Islet of Langerhans (tissue), 1 donor: ENCODE measurements at regions not wholly inside any gene's neighbourhood (a gene's known extent, or its start where the extent isn't known, plus 50 kb on each side); places are given as distances from the start of the nearest gene placed in this dataset.

ENCODE experiments used
- FAIRE-seq: peaks from one replicate; lab custom pipeline; 2011; peaks lifted over from hg19 to GRCh38; lab: Jason Lieb, UNC

DNA sequence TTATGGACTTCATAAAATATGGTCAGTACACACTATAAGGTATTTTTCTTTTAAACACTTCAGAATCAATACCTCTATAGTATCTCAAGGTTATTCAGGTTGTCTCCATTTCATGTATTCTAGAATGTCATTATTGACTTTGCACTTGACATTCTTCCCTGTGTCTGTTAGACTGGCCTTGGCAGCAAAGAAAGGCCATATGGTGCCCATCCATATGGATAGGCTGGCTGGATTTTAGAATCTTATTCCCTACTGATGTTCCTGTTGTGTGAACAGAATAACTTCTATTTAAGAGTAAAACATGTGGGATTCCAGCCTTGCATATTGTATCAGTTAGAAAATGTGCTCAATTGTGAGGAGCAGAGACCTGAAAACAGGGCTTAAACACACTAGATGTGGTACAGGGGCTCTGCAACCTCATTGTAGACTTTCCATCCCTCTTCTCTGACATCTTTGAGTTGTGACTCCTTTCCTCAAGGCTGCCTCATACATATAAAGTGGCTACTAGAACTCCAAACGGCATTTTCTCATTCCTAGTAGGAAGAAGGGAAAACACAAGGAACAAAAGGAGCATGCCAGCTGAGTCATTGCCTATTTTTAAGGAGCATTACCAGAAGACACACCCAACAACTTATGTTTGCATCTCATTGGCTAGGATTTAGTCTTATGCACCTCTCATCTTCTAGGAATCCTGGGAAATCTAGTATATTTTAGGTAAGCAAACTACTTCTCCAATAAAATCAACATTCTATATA lies 221.2 kb upstream of the TMPO start:
- FAIRE-seq, result no peak

DNA sequence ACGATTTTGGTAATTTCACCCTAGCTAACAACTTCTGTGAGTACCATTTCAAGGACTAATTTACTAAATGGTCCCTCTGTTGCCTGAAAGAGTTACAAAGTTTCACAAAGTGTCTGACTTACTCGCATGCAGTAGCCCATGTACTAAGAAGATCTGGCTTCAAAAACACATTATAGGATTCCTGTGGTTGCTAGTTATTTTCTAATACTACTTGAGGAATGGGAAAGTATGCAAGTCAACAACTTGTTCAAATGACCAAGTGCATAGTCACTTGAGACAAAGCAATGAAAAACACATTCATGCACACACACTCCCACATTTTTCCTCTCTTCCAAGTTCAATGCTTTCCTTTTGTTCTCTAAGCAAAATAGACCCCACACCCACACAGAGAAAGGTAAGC lies 219.7 kb upstream of the TMPO start:
- FAIRE-seq, result no peak

DNA sequence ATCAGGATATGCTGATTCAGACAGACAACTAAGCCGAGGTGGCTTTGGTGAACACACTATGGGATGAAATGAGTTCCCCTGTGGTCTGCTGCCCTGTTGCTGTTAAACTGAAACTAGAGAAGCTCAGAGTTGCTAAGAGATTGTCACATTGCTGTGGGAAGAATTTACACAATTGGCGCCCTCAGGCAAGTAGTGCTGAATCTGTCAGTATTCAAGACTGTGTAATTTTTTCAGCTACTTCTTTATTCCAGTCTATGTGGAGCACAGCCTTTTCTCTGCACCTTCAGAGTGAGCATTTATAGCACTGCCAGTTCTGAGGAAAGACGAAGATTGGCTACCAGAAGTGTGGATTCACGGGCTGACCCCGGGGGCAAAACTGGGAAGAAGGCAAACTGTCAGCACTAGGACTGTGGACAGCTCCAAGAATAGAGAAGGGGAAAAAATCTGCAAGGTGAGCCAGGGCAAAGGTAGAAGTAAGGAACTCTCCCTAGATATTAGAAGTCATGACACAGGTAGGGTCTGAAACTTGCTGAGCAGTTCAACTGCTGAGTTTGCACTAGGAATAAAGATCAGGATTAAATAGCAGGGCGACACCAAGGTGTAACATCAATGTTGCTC lies 218.8 kb upstream of the TMPO start:
- no peak for FAIRE-seq

DNA sequence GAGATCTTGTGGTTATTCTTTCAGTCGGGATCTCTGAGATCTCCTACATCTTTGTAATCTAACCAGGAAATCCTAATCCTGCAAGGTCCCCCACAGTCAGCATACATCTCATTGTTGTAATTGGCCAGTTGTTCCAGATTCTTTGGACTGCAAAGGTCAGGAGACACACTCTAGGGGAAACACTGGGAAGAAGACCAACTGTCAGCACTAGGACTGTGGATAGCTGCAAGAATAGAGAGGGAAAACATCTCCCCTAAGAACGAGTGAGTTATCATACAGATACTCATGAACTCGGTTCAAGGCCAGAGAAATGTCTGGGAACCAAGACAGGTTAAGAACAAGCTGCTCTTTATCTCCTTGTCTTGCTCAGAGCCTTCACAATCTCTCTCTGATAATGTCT lies 217.9 kb upstream of the TMPO start:
- FAIRE-seq, result no peak

DNA sequence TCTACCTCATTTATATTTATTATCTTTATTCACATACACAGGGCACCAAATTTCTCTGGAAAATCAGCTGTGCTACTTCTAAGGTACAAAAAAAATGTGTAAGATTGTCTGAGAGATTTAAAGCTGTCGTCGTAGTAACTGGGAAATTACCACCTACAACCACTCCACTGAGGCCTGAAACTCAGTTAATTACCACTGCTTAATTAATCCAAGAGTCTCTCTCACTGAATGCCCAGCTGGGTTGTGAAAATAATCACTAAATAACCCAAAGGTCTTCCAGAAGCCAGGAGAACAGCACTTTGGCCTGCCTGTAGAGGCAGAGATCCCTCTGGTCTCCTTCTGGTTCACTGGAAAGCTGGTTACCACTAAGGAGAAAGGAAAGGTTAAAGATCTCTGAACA lies 207.2 kb upstream of the TMPO start:
- no peak for FAIRE-seq

DNA sequence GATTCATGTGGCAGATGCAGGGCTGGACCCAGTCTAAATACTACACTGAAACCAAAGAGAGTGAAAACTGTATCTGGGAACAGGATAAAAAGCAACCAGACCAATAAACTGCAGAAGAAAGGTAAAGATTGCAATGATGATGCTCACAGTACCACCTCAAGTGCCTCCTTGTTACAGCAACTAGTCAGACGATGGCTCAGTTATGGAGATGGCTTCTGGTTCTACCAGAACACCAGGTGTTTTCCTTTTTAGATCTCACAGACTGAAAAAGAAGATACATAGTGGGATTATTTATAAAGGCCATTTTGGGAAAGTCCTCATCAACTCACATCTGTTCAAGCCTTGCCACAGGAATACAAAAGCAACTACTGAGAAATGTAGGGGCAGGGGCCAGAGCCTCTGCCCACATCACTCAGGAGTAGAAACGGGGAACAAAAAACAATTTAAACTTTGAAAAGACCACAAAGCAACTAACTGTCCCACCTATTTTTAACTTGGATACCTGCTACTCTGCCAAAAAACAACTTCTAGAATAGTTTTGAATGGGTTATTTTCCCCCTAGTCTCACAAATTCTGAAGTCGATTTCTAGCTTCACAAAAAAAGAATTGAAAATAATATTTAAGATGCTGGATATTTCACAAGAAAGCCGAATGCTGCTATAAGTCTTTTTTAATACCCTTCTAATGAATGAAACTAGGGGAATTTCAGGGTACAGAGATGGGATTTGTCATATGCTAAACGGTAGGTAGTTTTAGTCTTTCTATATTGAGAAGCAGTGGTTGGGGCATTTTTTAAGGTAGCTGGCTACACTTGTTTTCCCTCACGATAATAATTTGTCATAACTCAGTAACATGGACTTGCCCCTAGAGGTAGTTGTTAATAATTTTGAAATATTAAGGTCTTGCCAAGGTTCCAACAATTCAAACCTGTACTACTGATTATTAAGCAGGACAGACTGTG lies 197.2 kb upstream of the TMPO start:
- no peak for FAIRE-seq

DNA sequence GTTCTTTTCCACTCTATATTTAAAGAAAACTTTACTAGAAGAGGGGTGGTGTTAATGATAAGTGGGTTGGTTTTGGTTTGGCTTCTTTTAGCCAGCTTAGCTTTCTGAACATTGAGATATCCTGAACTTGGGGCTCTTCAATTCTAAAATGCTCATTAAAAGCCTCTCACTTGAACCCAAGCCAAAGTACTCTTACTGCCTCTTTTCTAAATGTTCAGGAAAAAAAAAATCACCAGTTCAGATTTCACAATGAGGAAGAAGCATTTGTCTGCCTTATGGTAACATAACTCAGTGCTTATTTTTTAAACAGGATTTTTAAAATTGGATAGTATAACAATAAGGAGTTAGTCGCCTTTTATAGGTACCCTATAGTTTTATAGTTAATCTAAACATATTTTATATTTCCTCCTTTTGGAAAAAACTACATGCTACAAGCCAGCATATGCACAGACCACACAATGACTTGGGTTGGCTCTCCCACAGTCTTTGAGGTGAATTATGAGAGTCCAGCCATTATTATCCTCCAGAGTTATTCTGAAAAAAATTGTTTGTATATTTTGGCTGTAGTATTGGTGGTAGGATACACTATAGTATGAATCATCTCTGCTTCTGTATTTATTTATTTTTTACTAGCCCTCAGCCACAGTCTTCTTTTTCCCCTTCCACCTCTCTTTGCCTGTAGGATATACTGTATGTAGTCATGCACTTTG lies 195.5 kb upstream of the TMPO start:
- FAIRE-seq, result no peak

DNA sequence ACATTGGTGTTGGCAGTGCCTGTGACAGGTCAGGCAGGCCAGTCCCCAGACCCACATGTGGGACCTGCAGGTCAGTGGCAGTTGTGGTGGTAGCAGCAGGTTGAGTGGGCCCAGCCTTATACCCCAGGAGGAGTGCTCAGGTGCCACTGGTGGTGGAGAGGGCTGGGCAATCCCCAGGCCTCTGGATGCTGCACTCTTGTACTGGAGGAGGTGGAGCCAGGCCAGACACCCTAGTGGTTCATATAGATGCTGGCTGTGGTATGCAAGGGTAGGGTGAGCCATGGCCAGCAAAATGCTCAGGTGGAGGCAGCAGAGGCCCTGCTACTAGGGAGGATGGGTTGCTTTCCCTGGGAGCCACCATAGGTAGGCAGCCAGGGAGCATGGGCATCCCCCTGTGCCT lies 190.4 kb upstream of the TMPO start:
- FAIRE-seq, result no peak

DNA sequence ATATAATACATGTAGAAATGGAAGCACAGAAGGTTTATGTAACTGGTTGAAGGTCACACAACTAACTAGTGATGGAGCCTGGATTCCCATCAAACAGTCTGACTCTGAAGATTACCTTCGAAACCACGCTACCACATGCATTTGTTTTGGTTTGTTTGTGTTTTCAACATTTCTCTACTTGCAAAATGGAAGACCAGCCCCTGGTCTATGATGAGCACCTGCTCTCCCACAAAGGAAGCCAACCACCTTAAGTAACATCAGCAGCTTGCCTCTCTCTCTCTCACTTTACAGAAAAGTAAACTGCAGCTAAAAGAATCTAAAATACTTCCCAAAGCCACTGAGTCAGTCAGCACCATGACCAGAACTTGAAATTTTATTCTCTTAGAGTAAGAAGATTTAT lies 186.9 kb upstream of the TMPO start:
- no peak for FAIRE-seq

DNA sequence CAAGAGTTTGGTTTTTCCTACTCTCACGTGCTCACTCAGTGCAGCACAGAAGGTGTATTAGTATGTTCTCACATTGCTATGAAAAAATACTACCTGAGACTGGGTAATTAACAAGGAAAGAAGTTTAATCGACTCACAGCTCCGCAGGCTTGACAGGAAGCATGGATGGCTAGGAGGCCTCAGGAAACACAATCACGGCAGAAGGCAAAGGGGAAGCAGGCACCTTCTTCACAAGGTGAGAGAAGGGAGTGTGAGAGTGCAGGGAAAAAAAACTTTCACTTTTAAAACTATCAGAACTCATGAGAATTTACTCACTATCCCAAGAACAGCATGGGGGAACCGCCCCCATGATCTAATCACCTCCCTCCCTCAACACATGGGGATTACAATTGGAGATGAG lies 185.8 kb upstream of the TMPO start:
- FAIRE-seq, result no peak

DNA sequence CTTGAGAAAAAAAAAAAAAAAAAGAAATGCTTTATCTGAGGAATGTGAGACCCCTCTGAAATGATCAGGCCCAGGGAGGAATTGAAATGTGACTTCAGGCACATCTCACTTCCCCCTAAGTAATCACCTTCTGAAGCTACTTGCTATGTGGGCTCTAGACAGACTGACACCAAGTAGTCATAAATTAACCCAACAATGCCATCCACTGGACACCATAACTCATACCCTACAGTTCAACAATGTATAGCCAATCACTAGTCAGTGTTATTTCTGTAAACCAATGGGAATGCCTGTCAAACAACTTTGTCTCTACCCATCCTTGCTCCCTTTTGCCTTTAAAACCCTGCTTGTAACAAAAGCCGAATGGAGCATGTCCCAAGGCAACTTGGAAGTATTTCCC lies 182.7 kb upstream of the TMPO start:
- no peak for FAIRE-seq

DNA sequence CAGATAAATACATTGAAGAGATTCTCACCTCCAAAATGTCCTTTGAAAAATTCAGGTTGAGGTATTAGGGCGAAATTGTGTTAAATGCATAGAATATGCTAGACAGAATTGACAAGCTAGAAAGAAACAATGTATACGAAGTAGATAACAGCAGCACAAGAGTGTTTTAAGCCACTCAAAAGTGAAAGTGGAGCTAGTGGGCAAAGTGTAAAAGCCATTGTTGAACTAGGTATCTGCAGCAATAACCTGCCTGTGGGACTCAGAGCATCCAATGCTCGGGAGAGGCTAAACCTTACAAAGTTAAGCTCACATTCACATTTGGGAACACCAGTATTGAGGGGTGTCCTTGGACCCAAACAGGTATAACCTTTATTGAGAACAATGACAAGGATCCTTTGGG lies 180.6 kb upstream of the TMPO start:
- FAIRE-seq, result no peak

DNA sequence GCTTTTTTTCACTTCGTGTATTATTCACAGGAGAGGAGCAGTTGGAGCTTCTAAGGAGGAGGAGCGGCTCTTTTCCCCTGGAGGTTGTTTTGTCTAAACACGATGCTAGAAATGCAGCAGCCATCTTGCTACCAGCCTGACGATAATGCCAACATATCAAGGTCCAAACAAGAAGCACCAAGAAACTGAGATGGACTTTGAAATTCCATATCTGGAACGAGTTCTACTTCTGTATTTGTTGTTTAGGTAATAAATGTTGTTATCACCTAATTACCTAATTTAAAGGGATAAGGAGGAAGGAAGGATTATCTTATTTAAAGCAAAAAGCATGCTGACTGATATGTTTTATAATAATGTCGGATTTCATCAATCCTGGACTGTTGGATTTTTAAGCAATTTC lies 174.4 kb upstream of the TMPO start:
- no peak for FAIRE-seq

DNA sequence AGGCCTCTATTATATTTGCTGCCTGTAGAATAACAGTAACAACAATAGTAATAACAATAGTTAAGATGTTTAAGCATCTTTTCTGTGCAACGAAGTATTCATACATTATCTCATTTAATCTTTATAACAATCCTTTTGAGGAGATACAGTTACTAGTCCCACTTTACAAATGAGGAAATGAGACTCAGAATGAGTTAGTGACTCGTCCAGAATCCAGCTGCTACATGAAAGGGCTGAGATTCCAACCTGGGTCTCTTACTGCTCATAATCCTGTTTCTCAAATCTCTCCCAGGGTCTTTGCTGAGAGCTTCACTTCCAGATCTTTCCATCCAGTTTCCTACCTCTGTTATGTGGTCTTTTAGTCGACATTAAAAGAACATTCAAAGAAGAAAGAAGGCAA lies 173.7 kb upstream of the TMPO start:
- FAIRE-seq, result no peak

DNA sequence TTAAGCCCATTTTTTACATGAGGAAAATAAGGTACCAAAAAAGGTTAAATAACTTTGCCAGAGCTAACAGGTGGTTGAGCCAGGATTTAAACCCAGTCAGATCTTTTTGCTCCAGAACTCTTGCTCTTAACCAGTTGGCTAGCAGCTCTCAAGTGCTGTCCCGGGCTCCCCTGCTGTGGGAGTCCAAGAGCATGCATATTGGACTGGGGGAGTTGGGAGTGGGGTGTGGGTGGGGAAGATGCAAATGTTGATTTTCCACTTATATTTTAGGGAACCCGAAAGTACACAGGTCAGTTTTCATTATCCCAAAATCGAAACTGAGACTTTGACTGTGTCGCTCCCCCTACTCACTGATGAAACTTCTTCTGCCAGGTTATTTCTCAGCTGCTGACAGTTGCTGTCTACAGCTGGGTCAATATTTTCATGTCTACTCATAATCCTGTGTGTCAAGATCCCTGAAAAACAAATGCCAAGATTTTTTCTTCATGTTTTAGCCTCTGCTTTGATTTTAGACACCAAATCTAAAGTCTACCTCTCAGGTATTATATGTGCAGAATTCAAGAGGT lies 172.3 kb upstream of the TMPO start:
- FAIRE-seq, result no peak

DNA sequence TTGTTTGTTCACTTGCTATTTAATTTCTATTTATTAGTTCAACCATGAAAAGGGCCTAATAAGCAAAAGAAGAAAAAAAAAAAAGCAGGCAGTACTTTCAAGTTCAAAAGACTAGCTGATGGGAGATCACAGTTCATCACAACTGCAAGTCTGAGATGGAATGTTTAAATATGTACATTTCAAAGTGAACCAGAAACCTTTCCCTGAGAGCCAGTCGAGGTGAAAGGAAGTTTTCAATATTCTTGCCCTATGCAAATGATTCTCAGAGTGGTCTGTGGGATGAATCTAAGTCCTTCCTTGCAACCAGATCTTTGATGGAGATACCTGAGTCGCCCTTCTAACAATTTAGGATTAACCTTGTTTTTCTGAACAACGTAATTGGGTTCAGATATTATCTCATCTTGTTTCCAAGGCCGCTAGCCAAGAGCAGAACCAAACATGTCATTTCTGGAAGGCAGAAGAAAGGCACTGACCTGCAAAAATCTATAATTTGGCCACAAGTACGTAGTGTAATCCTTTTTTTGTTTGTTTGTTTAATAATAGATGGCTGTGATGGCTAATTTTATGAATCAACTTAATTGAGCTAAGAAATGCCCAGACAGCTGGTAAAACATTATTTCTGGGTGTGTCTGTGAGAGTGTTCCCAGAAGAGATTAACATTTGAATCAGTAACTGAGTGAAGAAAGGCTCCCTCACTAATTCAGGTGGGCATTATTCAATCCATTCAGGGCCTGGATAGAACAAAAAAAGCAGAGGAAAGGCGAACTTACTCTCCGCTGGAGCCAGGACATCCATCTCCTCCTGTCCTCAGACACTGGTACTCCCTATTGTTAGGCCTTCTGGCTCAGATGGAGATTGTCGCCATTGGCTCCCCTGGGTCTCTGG lies 171.1 kb upstream of the TMPO start:
- FAIRE-seq, result no peak

DNA sequence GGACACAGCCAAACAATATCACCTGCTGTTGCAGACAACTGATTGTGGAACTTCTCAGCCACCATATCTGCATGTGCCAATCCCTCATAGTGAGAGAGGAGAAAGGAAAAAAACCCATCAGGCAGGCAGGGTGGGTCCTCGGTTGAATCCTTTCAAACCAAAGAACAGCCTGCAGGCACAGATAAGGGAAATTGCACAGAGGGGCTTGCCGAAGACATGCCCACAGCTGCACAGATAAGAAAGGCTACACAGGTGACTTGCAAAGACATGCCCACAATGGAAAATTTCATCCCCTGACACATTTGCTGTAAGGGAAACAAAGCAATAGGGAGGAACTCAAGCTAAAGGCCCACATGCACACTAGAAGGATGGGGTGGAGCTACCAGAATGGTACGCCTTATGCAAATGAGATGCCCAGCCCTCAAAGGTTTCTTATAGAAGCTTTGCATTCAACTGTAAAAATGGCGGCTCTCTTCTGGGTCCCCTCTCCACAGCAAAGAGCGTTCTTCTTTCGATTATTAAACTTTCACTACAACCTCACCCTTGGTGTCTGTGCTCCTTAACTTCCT lies 170.0 kb upstream of the TMPO start:
- no peak for FAIRE-seq

DNA sequence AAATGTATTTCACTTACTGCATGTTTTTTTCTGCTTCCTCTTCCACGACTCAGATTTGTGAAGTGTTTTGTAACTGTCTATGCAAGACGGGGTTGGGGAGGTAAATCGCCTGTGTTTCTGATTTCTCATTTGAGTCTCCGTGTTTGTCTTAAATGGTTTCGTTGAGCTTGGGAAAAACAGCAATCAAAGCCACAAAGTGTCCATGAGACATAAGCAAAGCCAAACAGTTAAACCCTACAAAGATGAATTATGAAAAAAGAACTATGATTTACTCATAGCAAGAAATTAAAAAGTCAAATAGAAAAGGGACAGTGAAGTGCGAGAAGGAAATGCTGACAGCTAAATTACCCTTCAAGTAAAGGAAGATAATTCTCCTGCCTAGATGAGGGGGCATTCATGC lies 164.3 kb upstream of the TMPO start:
- FAIRE-seq, result no peak

DNA sequence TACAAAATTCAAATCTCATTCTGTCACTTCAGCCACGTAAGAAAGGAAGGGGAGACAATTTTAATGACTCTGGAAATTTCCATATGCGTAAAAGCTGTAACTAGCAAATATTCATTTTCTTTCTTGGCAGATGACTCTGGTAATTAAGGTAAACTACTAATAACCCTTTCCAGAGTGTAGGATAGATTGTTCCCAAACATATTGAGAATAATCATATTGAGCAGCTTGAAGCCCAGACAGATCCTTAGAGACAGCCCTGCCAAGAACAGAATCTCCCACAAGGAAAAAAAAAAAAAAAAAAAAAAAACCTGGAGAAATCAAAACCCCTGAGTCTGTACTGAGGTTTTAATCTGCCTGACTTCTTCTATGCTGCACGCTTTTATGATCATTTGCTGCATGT lies 163.6 kb upstream of the TMPO start:
- no peak for FAIRE-seq

DNA sequence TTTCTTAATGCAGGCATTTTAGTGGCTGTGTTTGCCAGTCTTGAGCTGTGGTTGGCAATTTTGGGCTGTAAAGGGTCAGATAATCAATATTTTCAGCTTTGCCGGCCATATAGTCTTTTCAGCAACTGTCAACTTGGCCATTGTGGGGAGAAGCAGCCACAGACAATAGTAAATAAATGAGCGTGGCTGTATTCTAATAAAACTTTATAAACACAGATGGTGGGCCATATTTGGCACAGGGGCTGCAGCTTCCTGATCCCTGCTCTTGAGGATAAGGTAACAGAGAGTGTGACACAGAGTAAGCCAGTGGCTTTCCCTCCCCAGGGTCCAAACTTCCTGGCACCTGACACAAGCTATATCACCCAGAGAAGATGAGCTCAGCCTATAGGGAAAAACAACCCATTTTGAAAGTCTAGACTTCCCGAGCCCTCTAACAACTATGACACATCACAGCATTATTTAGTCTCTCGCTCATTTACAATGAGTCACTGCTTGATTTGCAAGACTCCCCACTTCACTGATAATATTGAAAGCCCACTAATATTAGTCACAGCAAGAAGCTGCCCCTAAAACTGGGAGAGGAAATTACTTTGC lies 163.1 kb upstream of the TMPO start:
- FAIRE-seq, result no peak
